Liver (tissue), 7 donors: ENCODE measurements at regions not wholly inside any gene's neighbourhood (a gene's known extent, or its start where the extent isn't known, plus 50 kb on each side); places are given as distances from the start of the nearest gene placed in this dataset.
A peak's percentile ranks its signal among the peaks of the same experiment; 100 is the strongest.

Source experiments
- DNase-seq: peaks from one replicate; pipeline ENCODE4 v3.0.0-alpha.2; 2017; ENCODE audit warnings: low spot score
- H3K27ac ChIP-seq, 2 donors: one replicate each; pipeline ENCODE4 v1.7.0; 2013; ENCODE audit warnings: inconsistent platforms in 2 of 2, low read length in 2 of 2, control low read depth in 1 of 2, low read depth in 1 of 2, mild to moderate bottlenecking in 1 of 2
- H3K27me3 ChIP-seq, 4 donors: one replicate each; pipeline versions ENCODE4 v1.6.1 to v1.7.0; 2013; ENCODE audit warnings: low read length in 3 of 4, inconsistent platforms in 1 of 4, mild to moderate bottlenecking in 1 of 4, moderate library complexity in 1 of 4; ENCODE audit not compliant: control insufficient read depth in 4 of 4, insufficient read depth in 4 of 4
- H3K36me3 ChIP-seq, 4 donors: one replicate each; pipeline versions ENCODE4 v1.6.1 to v1.7.0; 2013; ENCODE audit warnings: low read length in 3 of 4, mild to moderate bottlenecking in 3 of 4, low read depth in 1 of 4, moderate library complexity in 1 of 4; ENCODE audit not compliant: control insufficient read depth in 4 of 4, insufficient read depth in 3 of 4
- H3K4me1 ChIP-seq, 4 donors: one replicate each; pipeline versions ENCODE4 v1.6.1 to v1.7.0; 2013; ENCODE audit warnings: low read length in 3 of 4, mild to moderate bottlenecking in 3 of 4, moderate library complexity in 1 of 4; ENCODE audit not compliant: control insufficient read depth in 4 of 4, insufficient read depth in 4 of 4
- H3K4me3 ChIP-seq, 3 donors: one replicate each; pipeline versions ENCODE4 v1.6.1 to v1.7.0; 2013; ENCODE audit warnings: low read length in 3 of 3, control low read depth in 1 of 3, low read depth in 1 of 3, mild to moderate bottlenecking in 1 of 3
- H3K9ac ChIP-seq, 2 donors: one replicate each; pipeline ENCODE4 v1.7.0; 2013; ENCODE audit warnings: low read length in 2 of 2, mild to moderate bottlenecking in 2 of 2, moderate library complexity in 2 of 2, control low read depth in 1 of 2, low read depth in 1 of 2
- H3K9me3 ChIP-seq, 4 donors: one replicate each; pipeline versions ENCODE4 v1.6.1 to v1.7.0; 2013; ENCODE audit warnings: low read length in 3 of 4; ENCODE audit not compliant: control insufficient read depth in 4 of 4
- JUND ChIP-seq, 2 donors: IDR thresholded peaks; 2 replicates each; pipeline ENCODE4 v1.6.1; 2016; ENCODE audit warnings: antibody characterized with exemption in 2 of 2
- NR2F2 ChIP-seq: IDR thresholded peaks from 2 replicates; pipeline ENCODE4 v1.6.1; 2016; ENCODE audit warnings: antibody characterized with exemption
- RAD21 ChIP-seq, 2 donors: IDR thresholded peaks; 2 replicates each; pipeline ENCODE4 v1.6.1; 2016; ENCODE audit warnings: antibody characterized with exemption in 2 of 2, mild to moderate bottlenecking in 2 of 2
- REST ChIP-seq: IDR thresholded peaks from 2 replicates; pipeline ENCODE4 v1.6.1; 2016; ENCODE audit warnings: antibody characterized with exemption, mild to moderate bottlenecking
- RXRA ChIP-seq, 2 donors: IDR thresholded peaks; 2 replicates each; pipeline ENCODE4 v1.6.1; 2017 to 2018; ENCODE audit warnings: antibody characterized with exemption in 2 of 2, mild to moderate bottlenecking in 1 of 2
- SP1 ChIP-seq: IDR thresholded peaks from 2 replicates; pipeline ENCODE4 v1.6.1; 2018; ENCODE audit warnings: antibody characterized with exemption, mild to moderate bottlenecking
- YY1 ChIP-seq: IDR thresholded peaks from 2 replicates; pipeline ENCODE4 v1.6.1; 2016; ENCODE audit warnings: antibody characterized with exemption, mild to moderate bottlenecking
- ZBTB33 ChIP-seq: IDR thresholded peaks from 2 replicates; pipeline ENCODE4 v1.6.1; 2016; ENCODE audit warnings: antibody characterized with exemption
- WGBS: extraction: QIAGEN DNeasy Blood & Tissue Kit; methylation state at CpG from one replicate; pipeline ENCODE4 v1.1.7; 2013; 5-methylcytosine and 5-hydroxymethylcytosine counted together
- donor health status: healthy.
- donor health status: healthy.
- donor health status: healthy.
- donor health status: healthy.

- no peak for DNase-seq
- no peak for TF ChIP-seq YY1
- TF ChIP-seq RAD21 (IDR thresholded peaks at IDR 0.05): no peak
- no peak for TF ChIP-seq REST
- TF ChIP-seq ZBTB33: no peak
- TF ChIP-seq SP1: no peak
- TF ChIP-seq JUND (IDR thresholded peaks at IDR 0.05): no peak
- Histone ChIP-seq H3K9ac (no peak overlapping the region), H3K9me3 (no peaks in the 10 kb centered on the region), H3K27me3 (no peaks in the 10 kb centered on the region), H3K4me3 (no peak overlapping the region), H3K36me3 (no peaks in the 10 kb centered on the region), H3K4me1 (peaks cover 0 to 3% (median under 1%) of the 10 kb centered on the region in 4 donors), H3K27ac (peak overlapping the region; percentile 16 to 29)
- whole genome bisulfite sequencing: 54% methylated on average over 2 of the region's 2 CpGs
Measured at GRCh38 chr5:52710310-52710971, 77.3 kb upstream of the ITGA1 start.

GRCh38 chr5:52710972-52711596, 76.6 kb upstream of the ITGA1 start:
- H3K9ac ChIP-seq: no peak overlapping the region
- H3K9me3 ChIP-seq: no peaks in the 10 kb centered on the region
- H3K36me3 ChIP-seq: no peaks in the 10 kb centered on the region
- peak overlapping the region; percentile 11 to 29 for H3K27ac ChIP-seq
- H3K4me3 ChIP-seq: no peak overlapping the region
- 61% methylated on average over 2 of the region's 2 CpGs for WGBS
- H3K27me3 ChIP-seq: no peaks in the 10 kb centered on the region
- TF ChIP-seq RXRA (IDR thresholded peaks at IDR 0.05) (peak; percentile 56 to 79), NR2F2 (peak; percentile 75), ZBTB33 (no peak), JUND (IDR thresholded peaks at IDR 0.05) (peak in 1 of 2 donors; percentile 16)
- H3K4me1 ChIP-seq: peaks cover 0 to 3% (median under 1%) of the 10 kb centered on the region in 4 donors
- no peak for DNase-seq
